A673 (cell line): ENCODE measurements at regions not wholly inside any gene's neighbourhood (a gene's known extent, or its start where the extent isn't known, plus 50 kb on each side); places are given as distances from the start of the nearest gene placed in this dataset.

Experiments used
- BruUV-seq: library from RNA; stranded (reverse); fragments of 400-500 nt; replicated peaks from 2 replicates; lab custom pipeline; 2021; lab: Mats Ljungman, UMichigan
- CTCF ChIA-PET: fragments of 300-600 bp; sonication (Branson Sonifier 250); formaldehyde crosslinking; loops from one replicate; lab custom pipeline; 2022; ENCODE audit warnings: antibody characterized with exemption; lab: Charles Lee
- POLR2A ChIA-PET: fragments of 300-600 bp; sonication (Branson Sonifier 250); formaldehyde crosslinking; loops from one replicate; lab custom pipeline; 2022; ENCODE audit warnings: antibody characterized with exemption; ENCODE audit not compliant: low non-redundant PET; lab: Charles Lee
- DNase-seq: peaks from one replicate; pipeline ENCODE4 v3.0.0-alpha.2; 2015; ENCODE audit warnings: low spot score
- H3K27ac ChIP-seq: fragments of 200-600 bp; sonication (generic); 2 replicates; pipeline ENCODE4 v1.5.1; 2016; ENCODE audit warnings: mixed run types, low read depth, mild to moderate bottlenecking, mixed read lengths, antibody characterized with exemption, low read length; ENCODE audit not compliant: poor library complexity, severe bottlenecking
- H3K27me3 ChIP-seq: fragments of 200-600 bp; sonication (generic); replicated peaks from 2 replicates; pipeline ENCODE4 v1.6.1; 2017; ENCODE audit warnings: mixed run types, low read depth, mild to moderate bottlenecking, mixed read lengths, antibody characterized with exemption, low read length; ENCODE audit not compliant: insufficient read depth, poor library complexity
- H3K36me3 ChIP-seq: fragments of 200-600 bp; sonication (generic); 2 replicates; pipeline ENCODE4 v1.6.1; 2016; ENCODE audit warnings: mixed run types, mild to moderate bottlenecking, mixed read lengths, antibody characterized with exemption, low read length; ENCODE audit not compliant: insufficient read depth, poor library complexity, severe bottlenecking
- H3K4me1 ChIP-seq: fragments of 200-600 bp; sonication (generic); 2 replicates; pipeline ENCODE4 v1.6.1; 2017; ENCODE audit warnings: mixed run types, mild to moderate bottlenecking, mixed read lengths, antibody characterized with exemption, low read length; ENCODE audit not compliant: insufficient read depth, poor library complexity, severe bottlenecking
- H3K4me3 ChIP-seq: fragments of 200-600 bp; sonication (generic); 2 replicates; pipeline ENCODE4 v1.5.1; 2016; ENCODE audit warnings: low read depth, mixed run types, mild to moderate bottlenecking, mixed read lengths, low read length; ENCODE audit not compliant: poor library complexity, severe bottlenecking
- H3K9me3 ChIP-seq: fragments of 200-600 bp; sonication (generic); 2 replicates; pipeline ENCODE4 v1.6.1; 2016; ENCODE audit warnings: mixed run types, low read depth, mild to moderate bottlenecking, mixed read lengths, antibody characterized with exemption, low read length; ENCODE audit not compliant: poor library complexity, severe bottlenecking
- CTCF ChIP-seq: fragments of 300-800, 200-600 bp; sonication (generic); conservative IDR thresholded peaks from 2 replicates; pipeline ENCODE4 v1.5.1; 2017; ENCODE audit warnings: low read depth, mild to moderate bottlenecking, antibody characterized with exemption, low read length, moderate library complexity, mixed read lengths
- EZH2 ChIP-seq: fragments of 200-600 bp; sonication (generic); IDR thresholded peaks from 2 replicates; pipeline ENCODE4 v1.6.1; 2017; ENCODE audit warnings: borderline replicate concordance, low read depth, mild to moderate bottlenecking, mixed read lengths, antibody characterized with exemption, low read length; ENCODE audit not compliant: poor library complexity, severe bottlenecking
- intact Hi-C: fragments of 100-400 bp; cut with micrococcal nuclease; formaldehyde crosslinking; loops from one replicate; pipeline ENCODE4 v1.10.0; 2022; ENCODE audit not compliant: unreplicated experiment

- intact Hi-C loops = no loop called here
- BruUV-seq = no TSS peak
- no peak for TF ChIP-seq CTCF
- no peak for TF ChIP-seq EZH2
These were observed 53.8 kb upstream of the PPP2R5A start for GRCh38 chr1:212231372-212231771.

GRCh38 chr1:212232090-212232489, 53.1 kb upstream of the PPP2R5A start:
- ChIA-PET CTCF (no interaction called here), POLR2A (no interaction called here)
- Histone ChIP-seq H3K27me3 (no peaks in the 10 kb centered on the region), H3K9me3 (no peaks in the 10 kb centered on the region), H3K4me3 (no peak overlapping the region), H3K36me3 (no peaks in the 10 kb centered on the region), H3K4me1 (no peaks in the 10 kb centered on the region), H3K27ac (no peak overlapping the region)
- no TSS peak for BruUV-seq
- no peak for DNase-seq
- TF ChIP-seq EZH2 (no peak), CTCF (no peak)
- intact Hi-C loops = no loop called here

More at GRCh38 chr1:212231372-212231771, 53.8 kb upstream of the PPP2R5A start:
- H3K27me3 ChIP-seq = no peaks in the 10 kb centered on the region
- POLR2A ChIA-PET = no interaction called here
- H3K4me3 ChIP-seq = no peak overlapping the region
- H3K9me3 ChIP-seq = no peaks in the 10 kb centered on the region
- no peaks in the 10 kb centered on the region for H3K36me3 ChIP-seq
- H3K4me1 ChIP-seq = no peaks in the 10 kb centered on the region
- CTCF ChIA-PET = no interaction called here
- no peak overlapping the region for H3K27ac ChIP-seq
- DNase-seq = no peak

DNA sequence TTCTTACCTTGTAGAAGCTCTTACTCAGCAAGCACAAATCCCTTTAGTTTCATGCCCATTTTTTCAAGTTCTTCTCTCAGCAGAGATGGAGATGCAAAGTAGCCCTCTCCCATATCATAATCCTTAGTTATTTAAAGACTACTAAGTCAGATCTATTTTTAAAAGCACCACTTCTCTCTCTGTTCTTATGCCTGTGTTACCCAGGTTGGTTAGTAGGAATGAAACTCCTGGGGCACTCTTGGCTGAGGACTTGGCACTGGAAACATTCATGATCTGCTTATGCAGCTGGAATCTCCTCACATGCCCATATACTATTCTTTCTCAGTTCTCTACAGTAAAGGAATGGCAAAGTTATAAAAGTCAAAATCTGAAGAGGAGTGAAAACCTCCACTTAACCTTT, 51.9 kb upstream of the PPP2R5A start:
- ChIA-PET CTCF (no interaction called here), POLR2A (no interaction called here)
- no peaks in the 10 kb centered on the region for H3K36me3 ChIP-seq
- BruUV-seq = no TSS peak
- H3K4me1 ChIP-seq = no peaks in the 10 kb centered on the region
- H3K27me3 ChIP-seq = no peaks in the 10 kb centered on the region
- H3K4me3 ChIP-seq = no peak overlapping the region
- intact Hi-C loops = no loop called here
- no peak for DNase-seq
- no peak overlapping the region for H3K27ac ChIP-seq
- TF ChIP-seq EZH2 = no peak
- no peak for TF ChIP-seq CTCF
- no peaks in the 10 kb centered on the region for H3K9me3 ChIP-seq
